HG03521 (cell line): ENCODE measurements at regions not wholly inside any gene's neighbourhood (a gene's known extent, or its start where the extent isn't known, plus 50 kb on each side); places are given as distances from the start of the nearest gene placed in this dataset.
"Not testable (repeated sequence)": the region's sequence is repeated elsewhere in the genome, so short reads cannot be mapped to it uniquely, and the experiment has no call there.

ENCODE experiments used
- ATAC-seq: cut with Tn5 transposase; IDR thresholded peaks from one replicate; pipeline ENCODE4 v1.9.1; 2021; ENCODE audit warnings: mild to moderate bottlenecking, moderate library complexity; ENCODE audit not compliant: unreplicated experiment

DNA sequence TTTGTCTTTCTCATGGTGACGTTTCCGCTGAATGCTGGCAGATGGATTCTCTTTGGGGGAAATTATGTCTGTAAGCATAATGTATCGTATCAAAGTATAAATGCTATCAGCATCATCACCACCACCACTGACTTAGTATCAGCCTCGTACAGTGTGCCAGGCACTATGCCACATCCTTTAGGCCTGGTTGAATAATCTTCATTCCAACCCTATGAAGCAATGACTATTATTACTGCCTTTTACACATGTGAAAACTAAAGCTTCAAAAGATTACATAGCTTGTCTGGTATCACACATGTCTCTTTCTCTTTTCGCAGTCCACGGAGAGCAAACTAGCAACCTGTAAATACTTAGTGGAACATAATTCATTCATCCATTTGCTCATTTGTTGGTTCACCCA lies 166.7 kb upstream of the PRICKLE2 start:
- no peak for ATAC-seq

DNA sequence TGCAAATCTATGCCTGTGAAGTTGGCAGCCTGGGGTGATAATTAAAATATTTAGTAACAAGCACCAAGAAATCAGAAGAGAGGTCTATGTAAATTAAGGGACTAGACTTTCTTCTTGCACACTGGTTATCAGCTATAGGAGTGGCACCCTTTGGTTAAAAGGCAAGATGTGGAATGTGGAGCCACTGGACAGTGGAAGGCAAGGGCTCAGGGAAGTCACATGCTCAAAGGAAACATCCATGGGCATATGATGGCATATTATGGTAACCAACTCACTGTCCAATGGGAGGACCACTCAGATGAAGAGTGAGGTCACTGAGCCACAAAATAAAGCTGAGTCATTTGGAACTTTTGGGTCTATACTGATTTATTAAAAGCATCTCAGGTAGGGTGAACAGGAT lies 165.6 kb upstream of the PRICKLE2 start:
- ATAC-seq = no peak

DNA sequence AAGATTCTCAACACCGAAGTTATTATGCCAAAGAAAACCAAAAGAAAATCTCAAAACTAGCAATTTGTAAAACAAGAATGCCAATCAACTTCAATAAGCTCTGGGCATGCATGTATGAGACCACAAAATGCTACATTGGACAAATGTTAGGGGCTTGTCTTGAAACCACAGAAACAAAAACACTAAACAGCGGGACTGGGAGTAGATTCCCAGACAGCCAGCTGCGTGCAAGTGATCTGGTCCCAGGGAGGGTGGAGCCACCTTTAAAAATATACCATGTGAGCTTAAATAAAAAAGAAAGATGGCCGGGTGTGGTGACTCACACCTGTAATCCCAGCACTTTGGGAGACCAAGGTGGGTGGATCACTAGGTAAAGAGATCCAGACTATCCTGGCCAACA lies 163.6 kb upstream of the PRICKLE2 start:
- no peak for ATAC-seq

DNA sequence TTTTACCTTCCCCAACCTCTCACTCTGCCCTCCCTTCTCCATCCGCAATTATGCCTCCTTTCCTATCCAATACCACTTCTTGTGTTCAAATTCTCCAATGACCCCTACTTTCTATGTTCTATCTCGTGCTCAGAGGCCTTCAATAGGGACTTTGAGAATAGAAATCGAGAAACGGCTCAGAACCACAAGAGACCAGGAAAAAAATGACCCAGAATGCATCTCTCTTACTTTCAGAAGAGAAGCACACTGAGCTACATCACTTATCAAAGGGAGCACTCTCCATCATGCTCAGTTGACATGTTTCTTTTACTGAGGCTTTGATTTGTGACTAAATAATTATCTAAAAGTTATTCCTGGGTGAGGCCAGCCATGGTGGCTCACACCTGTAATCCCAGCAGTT lies 162.4 kb upstream of the PRICKLE2 start:
- ATAC-seq = no peak

DNA sequence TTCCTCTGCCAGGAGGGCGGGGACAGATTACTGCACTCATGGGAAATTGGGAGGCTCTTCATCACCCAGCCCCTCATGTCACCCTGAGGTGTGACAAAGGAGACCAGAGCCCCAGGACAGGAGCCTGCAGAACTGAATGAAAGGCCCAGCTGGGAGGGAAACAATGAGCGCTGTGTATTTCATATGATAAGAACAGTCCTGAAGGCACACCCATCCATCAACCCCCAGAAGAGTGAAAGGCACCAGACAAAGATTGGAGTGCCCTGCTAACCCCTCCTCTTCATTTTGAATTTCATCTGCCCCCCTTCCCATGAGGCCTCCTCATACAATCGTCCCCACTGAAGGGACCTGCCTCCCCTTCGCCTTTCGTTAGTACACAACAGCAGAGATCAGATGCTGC lies 160.0 kb upstream of the PRICKLE2 start:
- no peak for ATAC-seq

DNA sequence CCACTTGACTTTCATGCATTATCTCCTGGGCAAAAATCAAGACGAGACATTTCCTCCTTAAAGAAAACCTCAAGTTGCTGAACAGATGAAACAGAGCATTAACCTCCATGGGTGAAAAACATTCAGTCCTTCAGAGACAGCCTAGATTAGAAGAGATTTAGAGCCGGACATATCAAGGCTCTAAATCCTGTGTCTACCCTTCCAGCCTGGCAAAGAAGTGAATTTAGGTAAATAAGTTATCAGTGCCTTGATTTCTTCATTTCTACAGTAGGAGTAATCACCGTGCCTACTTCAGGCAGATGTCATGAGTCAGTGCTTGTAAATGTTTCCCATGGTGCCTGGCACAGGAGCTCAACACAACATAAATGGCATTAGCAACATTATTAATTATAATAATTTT lies 159.3 kb upstream of the PRICKLE2 start:
- ATAC-seq = no peak

DNA sequence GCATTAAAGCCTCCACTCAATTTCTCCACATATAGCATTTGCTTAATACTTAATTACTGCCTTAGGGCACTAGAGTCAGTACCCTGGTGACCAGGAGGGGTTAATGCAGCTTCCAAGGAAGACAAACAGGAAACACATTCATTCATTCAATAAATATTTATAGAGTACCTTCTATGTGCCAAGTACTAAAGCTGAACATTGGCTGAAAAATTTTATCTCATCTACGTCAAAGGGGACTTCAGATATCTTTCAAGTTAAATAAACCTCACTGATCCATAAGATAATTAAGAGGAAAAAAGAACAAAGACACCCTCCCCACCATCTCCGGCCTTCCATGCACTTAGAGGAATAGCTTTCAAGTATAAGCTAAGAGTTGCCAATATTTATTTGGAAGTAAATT lies 156.9 kb upstream of the PRICKLE2 start:
- no peak for ATAC-seq

DNA sequence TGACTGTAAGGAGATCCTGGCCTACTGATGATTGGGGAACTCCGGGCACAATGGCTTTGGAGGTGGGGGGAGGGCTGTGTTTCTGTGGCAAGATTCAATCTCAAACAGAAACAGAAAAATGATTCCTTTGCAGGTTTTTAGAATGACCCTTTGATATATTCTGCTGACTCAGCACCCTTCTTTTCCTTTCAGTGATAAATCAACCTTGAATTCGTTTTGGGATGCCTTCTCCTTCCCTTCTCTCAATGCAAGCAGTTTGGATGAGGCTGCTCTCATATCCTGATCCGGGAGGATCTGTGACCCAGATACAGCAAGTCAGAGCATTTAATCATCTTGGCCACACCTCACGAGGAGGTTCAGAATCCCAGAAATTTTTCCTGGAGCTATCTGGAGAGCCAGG lies 156.1 kb upstream of the PRICKLE2 start:
- ATAC-seq = no peak

DNA sequence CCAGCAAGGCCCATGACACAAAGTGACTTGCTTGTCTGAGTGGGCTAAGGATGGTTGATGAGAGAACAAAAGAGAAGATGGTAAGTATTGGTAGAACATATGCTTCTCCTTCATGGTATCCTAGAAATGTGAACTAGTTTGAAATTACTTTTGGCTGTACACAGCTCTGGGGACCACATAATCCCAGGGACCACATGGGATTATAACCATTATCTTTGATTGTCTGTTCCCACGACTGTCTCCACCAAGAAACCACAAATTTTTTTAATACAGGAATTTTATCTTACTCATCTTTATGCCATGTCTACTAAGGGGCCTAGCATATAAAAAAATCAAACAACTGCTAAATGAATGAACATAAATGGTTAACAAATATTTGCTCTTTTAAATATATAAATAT lies 155.3 kb upstream of the PRICKLE2 start:
- ATAC-seq = no peak

DNA sequence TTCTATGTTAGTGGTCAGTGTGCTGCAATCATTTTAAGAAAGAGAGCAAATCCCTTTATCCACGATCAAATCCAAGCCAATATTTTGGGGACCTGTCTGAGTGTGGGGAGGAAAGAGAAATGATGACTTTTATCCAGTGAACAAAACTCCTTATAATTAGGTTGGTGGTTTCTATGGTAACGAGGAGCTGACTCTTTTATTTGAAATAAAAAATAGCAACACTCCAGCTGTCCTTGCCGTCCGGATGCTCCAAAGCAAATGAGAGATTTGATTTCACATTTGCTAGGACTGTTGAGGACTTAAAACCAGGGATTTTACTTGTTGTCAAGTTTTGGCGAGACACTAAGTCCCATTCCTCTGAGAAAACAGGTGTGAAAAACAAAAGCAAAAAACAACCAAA lies 154.0 kb upstream of the PRICKLE2 start:
- no peak for ATAC-seq

DNA sequence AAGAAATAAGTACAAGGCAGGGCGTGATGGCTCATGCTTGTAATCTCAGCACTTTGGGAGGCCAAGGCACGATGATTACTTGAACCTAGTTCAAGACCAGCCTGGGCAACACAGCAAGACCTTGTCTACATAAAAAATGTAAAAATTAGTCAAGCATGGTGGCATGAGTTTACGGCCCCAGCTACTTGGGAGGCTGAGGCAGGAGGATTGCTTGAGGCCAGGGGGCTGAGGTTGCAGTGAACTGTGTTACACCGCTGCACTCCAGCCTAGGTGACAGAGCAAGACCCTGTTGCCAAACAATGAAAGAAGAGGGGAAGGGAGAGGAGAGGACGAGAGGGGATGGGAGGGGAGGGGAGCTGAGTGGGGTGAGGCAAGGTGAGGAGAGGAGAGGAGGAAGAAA lies 152.7 kb upstream of the PRICKLE2 start:
- ATAC-seq = no peak

DNA sequence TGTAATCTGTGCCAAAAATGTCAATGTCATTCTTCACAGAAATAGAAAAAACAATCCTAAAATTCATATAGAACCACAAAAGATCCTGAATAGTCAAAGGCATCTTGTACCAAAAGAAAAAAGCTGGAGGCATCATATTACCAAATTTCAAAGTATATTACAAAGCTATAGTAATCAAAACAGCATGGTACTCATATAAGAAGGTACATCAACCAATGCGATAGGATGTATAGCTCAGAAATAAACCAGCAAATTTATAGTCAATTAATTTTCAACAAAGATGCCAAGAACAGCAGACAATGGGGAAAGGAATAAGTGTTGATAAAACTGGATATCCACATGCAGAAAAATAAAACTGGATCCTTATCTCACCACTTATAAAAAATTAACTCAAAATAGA lies 150.5 kb upstream of the PRICKLE2 start:
- ATAC-seq = no peak

DNA sequence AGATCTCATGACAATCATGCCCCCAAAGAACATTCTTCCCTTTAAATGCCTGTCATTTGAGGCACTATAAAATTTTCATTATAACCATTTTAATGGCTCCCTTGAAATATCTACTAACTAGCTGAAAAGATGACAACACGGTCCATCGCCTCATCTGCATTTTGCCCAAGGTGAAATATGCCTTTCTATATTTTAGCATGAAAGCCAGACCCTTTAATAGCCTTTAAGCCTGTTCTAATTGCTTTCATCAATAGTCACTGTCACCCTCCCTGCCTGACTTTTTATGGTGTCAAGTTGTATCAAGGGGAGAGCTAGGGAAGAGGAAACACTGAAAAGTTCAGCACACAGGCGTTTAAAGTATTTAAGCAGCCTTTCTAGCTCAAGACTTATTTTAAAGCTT lies 144.1 kb upstream of the PRICKLE2 start:
- no peak for ATAC-seq

DNA sequence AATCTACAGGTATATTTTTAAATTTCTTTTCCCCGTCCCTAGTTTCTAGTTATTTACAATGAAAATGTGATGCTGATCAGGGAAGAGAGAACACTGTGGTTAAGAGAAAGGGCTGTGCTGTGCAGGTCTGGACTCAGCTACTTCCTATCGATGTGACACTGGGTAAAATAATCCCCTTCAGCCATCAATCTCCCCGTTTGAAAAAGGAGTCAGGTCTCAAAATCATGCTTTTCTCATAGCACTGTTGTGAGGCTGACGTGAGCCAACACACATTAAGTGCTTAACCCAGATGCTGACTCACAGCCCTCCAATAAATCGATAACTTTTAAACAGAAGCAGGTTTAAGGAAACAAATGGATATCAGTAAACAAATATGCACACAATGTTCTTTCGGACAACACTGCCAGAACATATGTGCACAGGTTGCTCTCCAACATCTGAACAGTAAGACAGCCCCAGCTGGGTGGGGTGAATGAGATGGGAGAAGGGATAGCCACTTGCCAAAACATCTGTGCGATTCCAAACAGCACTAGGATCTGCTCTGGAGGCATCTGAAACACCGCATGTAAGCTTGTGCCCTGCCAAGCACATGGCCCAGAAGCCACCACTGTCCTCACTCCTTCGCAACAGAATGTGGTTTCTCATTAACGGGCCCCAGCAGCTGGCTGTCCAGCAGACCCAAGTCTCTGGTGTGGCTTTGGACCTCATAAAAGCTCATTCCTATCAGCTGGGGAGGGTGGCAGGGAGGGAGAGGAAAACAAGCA lies 143.2 kb upstream of the PRICKLE2 start:
- ATAC-seq = no peak

DNA sequence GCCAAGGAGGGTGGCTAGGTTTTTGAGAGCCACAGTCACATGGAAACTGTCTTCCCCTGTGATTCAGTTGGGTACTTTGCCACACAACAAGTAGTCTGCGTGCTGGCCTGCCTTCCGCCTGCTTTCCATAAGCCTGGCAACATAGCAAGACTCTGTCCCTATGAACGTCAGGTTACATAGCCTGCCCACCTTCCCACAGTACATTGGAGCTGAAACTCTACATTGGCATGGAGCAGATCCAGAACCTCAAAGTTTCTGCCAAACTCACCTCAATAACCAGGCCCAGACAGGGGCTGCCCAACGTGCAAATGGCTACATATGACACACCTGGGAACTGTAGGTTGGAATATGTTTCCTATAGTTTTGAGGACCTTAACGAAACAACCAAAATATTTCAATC lies 140.6 kb upstream of the PRICKLE2 start:
- ATAC-seq = no peak

DNA sequence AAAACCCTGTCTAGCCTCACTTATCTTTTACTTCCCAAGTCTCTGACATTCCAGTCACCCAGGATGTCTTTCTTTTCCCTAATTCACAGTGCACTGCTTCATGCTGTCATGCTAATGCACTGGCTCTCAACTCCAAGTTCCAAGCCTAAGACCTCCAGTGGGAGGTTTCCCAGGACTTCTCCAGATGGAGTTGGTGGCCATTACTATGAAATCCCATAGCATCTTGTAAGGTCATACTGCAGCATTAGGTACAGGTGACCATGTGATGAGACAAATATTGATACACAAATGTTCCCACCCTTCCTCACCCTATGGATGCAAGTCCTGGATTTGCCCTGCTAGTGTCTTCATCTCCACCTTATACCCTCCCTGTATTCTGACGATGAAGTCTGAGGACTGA lies 138.6 kb upstream of the PRICKLE2 start:
- ATAC-seq = no peak

DNA sequence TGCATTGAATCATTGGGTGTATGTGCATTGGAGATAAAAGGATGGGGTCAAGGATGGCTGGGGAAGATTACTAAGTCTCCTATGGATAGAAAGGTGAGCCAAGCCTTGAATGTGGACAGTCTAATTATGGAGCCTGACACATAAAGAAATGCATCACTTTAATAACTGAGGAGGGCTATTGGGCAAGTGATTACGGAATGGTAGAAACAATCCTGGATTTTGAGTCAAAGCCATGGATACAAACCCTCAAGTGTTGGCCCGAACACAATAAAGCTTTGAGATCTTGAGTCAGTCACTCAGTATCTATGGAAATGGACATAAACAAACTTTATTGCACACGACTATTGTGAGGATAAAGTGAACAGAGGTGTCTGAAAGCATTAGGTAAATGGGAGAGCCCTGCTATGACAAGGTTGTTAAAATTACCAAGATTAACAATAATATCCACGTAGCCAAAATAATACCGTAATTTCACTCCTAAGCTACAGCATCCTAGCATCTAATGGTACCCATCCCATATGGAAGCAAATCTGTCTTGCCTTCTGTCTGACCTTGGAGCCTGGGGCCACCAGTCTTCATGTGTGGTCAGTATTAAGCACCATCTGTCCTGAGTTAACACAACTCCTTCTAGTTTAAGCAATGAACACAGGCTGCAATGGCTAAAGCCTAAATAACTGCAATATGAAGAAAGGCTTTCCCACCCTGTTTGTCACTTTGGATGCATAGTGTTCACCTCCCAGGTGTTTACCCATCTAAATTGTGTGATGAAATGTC lies 136.9 kb upstream of the PRICKLE2 start:
- no peak for ATAC-seq

DNA sequence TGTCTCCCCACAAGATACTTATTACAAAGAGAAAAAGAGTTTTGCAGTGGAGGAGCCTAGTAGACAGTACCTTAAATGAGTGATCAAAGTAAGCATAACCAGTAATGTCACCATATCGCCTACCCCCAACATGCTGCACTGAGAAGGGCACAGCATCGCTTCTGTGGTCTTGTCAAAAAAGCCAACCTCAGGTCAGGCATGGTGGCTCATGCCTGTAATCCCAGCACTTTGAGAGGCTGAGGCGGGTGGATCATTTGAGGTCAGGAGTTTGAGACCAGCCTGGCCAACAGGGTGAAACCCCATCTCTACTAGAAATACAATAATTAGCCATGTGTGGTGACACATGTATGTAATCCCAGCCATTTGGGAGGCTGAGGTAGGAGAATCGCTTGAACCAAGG lies 135.8 kb upstream of the PRICKLE2 start:
- not testable (repeated sequence) for ATAC-seq

DNA sequence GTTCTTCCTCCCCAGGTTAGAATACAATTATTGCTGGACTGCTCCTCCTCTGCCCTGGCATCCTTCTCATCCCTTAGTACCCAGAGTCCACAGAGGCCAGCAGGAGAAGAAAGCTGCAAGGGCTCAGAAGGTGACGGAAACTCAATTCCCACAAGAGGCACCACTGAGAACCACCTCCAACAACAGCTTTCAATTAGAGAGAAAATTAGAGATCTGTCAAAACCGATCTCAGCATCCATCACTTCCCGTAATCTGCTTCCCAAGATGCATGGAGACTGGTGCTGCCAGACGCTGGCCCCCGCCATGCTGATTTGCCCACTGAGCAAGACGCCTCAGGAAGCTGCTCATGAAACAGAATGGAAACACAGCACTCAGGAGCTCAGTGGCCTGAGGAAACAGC lies 135.0 kb upstream of the PRICKLE2 start:
- ATAC-seq = no peak

DNA sequence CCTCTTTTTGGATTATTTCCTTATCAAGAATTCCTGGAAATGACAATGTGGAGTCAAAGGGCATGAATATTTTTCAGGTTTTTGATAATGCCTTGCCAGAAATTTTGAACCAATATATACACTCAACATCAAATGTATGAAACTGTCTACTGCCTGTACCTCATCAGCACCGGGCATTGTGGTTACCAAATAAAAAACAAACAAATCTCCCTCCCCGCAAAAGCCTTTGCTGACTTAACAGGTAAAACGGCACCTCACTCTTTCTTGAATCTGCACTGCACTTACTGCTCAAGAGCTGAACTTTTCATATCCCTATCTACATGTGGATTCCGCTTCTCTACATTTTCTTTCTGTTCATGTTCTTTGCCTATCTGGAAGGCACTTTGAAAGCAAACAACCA lies 134.5 kb upstream of the PRICKLE2 start:
- ATAC-seq = no peak

DNA sequence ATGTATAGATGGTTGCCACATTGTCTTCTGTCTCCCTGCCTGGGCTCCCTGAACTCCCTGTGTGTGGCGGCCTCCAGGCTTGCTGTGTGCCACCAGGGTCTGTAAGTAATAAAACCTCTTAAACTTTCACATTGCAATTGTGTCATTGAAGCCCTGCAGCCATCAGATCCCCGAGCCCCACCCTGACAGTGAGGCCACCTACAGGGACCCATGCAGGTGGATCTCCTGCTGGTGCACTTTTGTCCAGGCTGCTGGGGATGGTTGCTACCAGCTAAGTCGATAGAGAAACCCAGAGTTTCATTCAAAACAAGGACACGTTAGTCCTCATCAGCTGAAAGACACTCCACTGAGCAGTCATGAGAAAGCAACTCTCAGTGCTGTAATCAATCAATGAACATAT lies 133.6 kb upstream of the PRICKLE2 start:
- ATAC-seq = no peak

DNA sequence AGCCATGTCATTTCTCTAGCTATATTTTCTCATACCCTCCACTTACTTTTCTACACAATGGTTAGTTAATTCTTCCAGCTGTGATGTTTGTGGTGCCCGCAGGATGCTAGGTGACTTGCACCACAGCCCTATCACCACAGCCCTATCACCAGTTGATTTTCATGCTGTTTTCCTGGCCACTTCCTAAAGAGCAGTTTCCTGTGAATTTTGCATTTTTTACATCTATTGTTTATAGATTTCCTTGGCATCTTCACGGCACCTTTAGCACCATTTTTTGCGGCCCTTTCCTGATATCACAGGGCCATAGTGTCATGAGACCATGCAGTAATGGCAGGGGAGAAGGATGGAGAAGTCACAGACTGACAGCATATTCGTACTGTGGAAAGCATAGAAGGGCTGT lies 132.9 kb upstream of the PRICKLE2 start:
- no peak for ATAC-seq

DNA sequence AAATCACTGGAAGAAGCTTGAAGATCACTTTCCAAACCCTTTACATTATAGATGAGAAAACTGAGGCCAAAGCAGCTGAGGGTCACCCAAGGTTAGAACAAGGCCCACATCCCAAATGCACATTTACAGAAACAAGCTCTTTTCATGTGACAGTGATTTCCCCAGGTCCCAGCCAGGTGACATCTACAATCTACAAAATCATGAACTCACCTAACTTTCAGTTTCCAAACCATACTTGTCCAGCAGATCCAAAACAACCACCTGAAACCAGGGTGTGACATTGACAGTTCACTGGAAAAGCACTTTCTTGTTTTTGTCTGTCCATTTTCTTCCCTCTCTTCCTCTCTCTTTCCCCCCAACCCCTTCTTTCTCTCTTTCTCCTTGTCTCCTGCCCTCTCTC lies 132.2 kb upstream of the PRICKLE2 start:
- no peak for ATAC-seq
